HepG2 (cell line): ENCODE measurements at regions not wholly inside any gene's neighbourhood (a gene's known extent, or its start where the extent isn't known, plus 50 kb on each side); places are given as distances from the start of the nearest gene placed in this dataset.

Source experiments
- DPF2 ChIP-seq: sonication (generic); formaldehyde crosslinking; IDR thresholded peaks from 2 replicates; pipeline ENCODE4 v1.4.0; 2020; ENCODE audit warnings: mild to moderate bottlenecking, low read depth, missing genetic modification reagents, borderline replicate concordance
- EP300 ChIP-seq, 3 experiments: sonication (generic) in 1 of 3; formaldehyde crosslinking in 1 of 3; IDR thresholded peaks; 2 replicates each; pipeline versions ENCODE4 v1.5.1 to v1.6.1; 2011 to 2020; ENCODE audit warnings: low read depth in 2 of 3, low read length in 2 of 3, borderline replicate concordance in 1 of 3, improper control_type of control experiment in 1 of 3, mild to moderate bottlenecking in 1 of 3, missing genetic modification reagents in 1 of 3, moderate library complexity in 1 of 3
- GABPA ChIP-seq, 2 experiments: IDR thresholded peaks; 2 replicates each; pipeline ENCODE4 v1.6.1; 2011 to 2016; ENCODE audit warnings: low read depth in 2 of 2, low read length in 1 of 2, missing biosample characterization in 1 of 2, missing genetic modification characterization in 1 of 2
- SMAD1 ChIP-seq: sonication (generic); formaldehyde crosslinking; IDR thresholded peaks from 2 replicates; pipeline ENCODE4 v1.4.0; 2020; ENCODE audit warnings: missing genetic modification reagents, low read depth, mild to moderate bottlenecking, borderline replicate concordance
- ZKSCAN1 ChIP-seq: fragments of 150-350 bp; IDR thresholded peaks from 2 replicates; pipeline ENCODE4 v1.6.1; 2014; ENCODE audit warnings: low read length
- TF ChIP-seq, protein P1 (sequence below): sonication (generic); formaldehyde crosslinking; IDR thresholded peaks from 2 replicates; pipeline ENCODE4 v1.5.0; 2020; ENCODE audit warnings: mild to moderate bottlenecking, missing genetic modification reagents, moderate library complexity

DNA sequence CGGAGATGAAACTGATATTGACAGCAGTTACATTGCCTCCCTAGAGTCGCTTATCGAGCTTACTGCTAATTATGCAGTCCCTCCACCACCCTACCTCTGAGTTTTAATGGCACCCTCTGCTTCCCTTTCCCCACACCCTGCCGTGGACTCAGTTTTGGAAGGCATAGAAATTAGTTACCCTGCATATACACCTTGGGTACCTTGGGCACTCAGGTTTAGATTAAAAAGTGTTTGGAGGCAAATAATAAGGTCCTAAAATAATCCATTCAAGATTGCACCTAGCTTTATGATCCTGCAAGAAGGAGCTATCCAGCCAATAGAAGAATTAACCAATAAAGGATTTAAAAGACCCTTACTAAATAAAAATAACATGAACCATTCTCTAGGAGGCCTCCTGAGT lies 117.8 kb upstream of the AGBL1 start:
- TF ChIP-seq ZKSCAN1: no peak
- no peak for TF ChIP-seq DPF2 (CRISPR knock-in tag)
- TF ChIP-seq SMAD1 (CRISPR knock-in tag): no peak
- TF ChIP-seq, protein P1, sequence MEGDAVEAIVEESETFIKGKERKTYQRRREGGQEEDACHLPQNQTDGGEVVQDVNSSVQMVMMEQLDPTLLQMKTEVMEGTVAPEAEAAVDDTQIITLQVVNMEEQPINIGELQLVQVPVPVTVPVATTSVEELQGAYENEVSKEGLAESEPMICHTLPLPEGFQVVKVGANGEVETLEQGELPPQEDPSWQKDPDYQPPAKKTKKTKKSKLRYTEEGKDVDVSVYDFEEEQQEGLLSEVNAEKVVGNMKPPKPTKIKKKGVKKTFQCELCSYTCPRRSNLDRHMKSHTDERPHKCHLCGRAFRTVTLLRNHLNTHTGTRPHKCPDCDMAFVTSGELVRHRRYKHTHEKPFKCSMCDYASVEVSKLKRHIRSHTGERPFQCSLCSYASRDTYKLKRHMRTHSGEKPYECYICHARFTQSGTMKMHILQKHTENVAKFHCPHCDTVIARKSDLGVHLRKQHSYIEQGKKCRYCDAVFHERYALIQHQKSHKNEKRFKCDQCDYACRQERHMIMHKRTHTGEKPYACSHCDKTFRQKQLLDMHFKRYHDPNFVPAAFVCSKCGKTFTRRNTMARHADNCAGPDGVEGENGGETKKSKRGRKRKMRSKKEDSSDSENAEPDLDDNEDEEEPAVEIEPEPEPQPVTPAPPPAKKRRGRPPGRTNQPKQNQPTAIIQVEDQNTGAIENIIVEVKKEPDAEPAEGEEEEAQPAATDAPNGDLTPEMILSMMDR: no peak
- TF ChIP-seq GABPA (IDR thresholded peaks at IDR 0.05; ENCODE audit: low read depth, low read length): no peak
- TF ChIP-seq GABPA (CRISPR knock-in tag; IDR thresholded peaks at IDR 0.05; ENCODE audit: low read depth): no peak
- no peak for TF ChIP-seq EP300 (IDR thresholded peaks at IDR 0.05; ENCODE audit: low read depth in 2 of 2, low read length in 2 of 2)
- no peak for TF ChIP-seq EP300 (CRISPR knock-in tag; IDR thresholded peaks at IDR 0.05; ENCODE audit: borderline replicate concordance)
